Activated CD8-positive, alpha-beta memory T cell treated with anti-CD3 and anti-CD28 coated beads, Interleukin-2, amount 10 ng/mL, durations not matched to agents 7 days and 5 days (primary cell): ENCODE measurements at regions not wholly inside any gene's neighbourhood (a gene's known extent, or its start where the extent isn't known, plus 50 kb on each side); places are given as distances from the start of the nearest gene placed in this dataset.

Experiments used
- ATAC-seq: fragments of 150-1000 bp; cut with Tn5 transposase; one replicate; pipeline ENCODE4 v1.10.0; 2021; ENCODE audit warnings: moderate library complexity
- CTCF ChIA-PET: fragments of 350-600 bp; sonication (Branson Sonifier 250); formaldehyde crosslinking; loops from one replicate; lab custom pipeline; 2021; ENCODE audit warnings: antibody characterized with exemption; lab: Charles Lee
- DNase-seq: peaks from one replicate; pipeline ENCODE4 v3.0.0-alpha.2; 2020
- H3K27ac Mint-ChIP-seq: one replicate; pipeline ENCODE4 v1.8.0; 2021; ENCODE audit warnings: mild to moderate bottlenecking, mixed read lengths
- H3K27me3 Mint-ChIP-seq: one replicate; pipeline ENCODE4 v1.8.0; 2021; ENCODE audit warnings: mixed read lengths
- H3K36me3 Mint-ChIP-seq: one replicate; pipeline ENCODE4 v1.8.0; 2021; ENCODE audit warnings: mild to moderate bottlenecking, mixed read lengths
- H3K4me1 Mint-ChIP-seq: one replicate; pipeline ENCODE4 v1.8.0; 2021; ENCODE audit warnings: mixed read lengths
- H3K4me3 Mint-ChIP-seq: one replicate; pipeline ENCODE4 v1.8.0; 2021; ENCODE audit warnings: mild to moderate bottlenecking, moderate library complexity, mixed read lengths
- H3K9me3 Mint-ChIP-seq: one replicate; pipeline ENCODE4 v1.8.0; 2022; ENCODE audit warnings: low read depth, mixed read lengths

DNA sequence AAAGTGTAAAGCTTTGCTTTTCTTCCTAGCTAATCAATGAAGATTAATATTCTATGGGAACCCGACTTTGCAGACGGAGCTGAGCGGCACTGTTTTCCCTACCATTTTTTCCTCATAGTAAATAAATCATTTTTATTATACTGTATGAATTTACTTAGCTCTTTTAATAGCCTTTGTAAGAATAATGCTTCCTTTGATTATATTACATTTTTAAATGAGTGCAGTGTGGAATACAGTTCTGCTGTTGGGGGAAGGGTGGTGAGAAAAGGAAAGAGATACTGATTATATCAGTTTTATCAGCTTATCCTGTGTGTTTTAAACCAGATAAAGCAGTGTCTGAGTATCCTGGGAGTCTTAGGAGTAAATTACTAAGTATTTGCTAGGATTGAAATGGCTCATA, 221.4 kb upstream of the RBFOX1 start:
- DNase-seq (no peak), ATAC-seq (no peak)
- H3K4me3 Mint-ChIP-seq, result no peak overlapping the region
- CTCF ChIA-PET, result no interaction called here
- H3K9me3 Mint-ChIP-seq, result peaks cover 20% of the 10 kb centered on the region
- no peaks in the 10 kb centered on the region for H3K4me1 Mint-ChIP-seq
- H3K27me3 Mint-ChIP-seq, result no peaks in the 10 kb centered on the region
- no peak overlapping the region for H3K27ac Mint-ChIP-seq
- H3K36me3 Mint-ChIP-seq, result no peaks in the 10 kb centered on the region

DNA sequence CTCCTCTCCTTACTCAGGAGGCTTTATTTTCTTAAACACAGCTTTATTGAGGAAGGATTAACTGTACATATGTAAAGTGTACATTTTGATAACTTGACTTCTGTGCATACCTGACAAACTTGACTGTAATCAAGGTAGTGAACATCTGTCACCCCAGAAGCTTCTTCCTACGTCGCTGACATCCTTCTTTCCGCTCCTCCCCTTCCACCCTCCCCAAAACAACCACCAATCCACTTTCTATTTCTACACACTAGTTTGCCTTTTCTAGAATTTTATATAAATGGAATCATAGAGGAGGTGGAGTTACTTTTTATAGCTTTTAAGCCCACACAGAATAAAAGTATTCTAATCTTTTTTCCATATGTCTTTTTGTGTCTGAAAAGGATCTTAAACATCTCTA, 225.2 kb upstream of the RBFOX1 start:
- no peaks in the 10 kb centered on the region for H3K4me1 Mint-ChIP-seq
- no peak for DNase-seq

DNA sequence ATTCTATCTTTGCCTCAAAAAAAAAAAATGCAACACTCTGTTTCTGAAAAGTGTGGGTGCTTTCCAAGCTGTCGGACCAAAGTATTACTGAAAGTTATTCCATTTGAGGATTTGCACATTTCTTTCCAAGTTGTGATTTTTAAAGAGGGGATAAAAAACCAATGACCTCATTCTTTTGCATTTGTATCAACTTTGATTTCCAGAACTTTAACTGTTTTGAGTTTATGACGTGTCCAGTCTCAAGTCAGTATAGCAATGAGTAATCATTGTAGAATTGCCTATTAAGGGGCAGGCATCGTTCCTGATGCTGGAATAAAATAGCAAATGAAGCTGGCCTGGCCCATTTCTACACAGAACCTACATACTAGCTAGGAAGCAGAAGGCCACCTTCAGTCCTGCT, 229.6 kb upstream of the RBFOX1 start:
- ATAC-seq (no peak), DNase-seq (no peak)
- Mint-ChIP-seq H3K4me3 (no peak overlapping the region), H3K27ac (no peak overlapping the region), H3K27me3 (no peaks in the 10 kb centered on the region), H3K4me1 (no peaks in the 10 kb centered on the region), H3K9me3 (peaks cover 13% of the 10 kb centered on the region), H3K36me3 (no peaks in the 10 kb centered on the region)
- CTCF ChIA-PET, result no interaction called here

More for the DNA sequence above, 225.2 kb upstream of the RBFOX1 start:
- Mint-ChIP-seq H3K9me3 (peaks cover 14% of the 10 kb centered on the region), H3K27me3 (no peaks in the 10 kb centered on the region), H3K36me3 (no peaks in the 10 kb centered on the region), H3K27ac (no peak overlapping the region), H3K4me3 (no peak overlapping the region)
- no peak for ATAC-seq
- CTCF ChIA-PET, result no interaction called here

DNA sequence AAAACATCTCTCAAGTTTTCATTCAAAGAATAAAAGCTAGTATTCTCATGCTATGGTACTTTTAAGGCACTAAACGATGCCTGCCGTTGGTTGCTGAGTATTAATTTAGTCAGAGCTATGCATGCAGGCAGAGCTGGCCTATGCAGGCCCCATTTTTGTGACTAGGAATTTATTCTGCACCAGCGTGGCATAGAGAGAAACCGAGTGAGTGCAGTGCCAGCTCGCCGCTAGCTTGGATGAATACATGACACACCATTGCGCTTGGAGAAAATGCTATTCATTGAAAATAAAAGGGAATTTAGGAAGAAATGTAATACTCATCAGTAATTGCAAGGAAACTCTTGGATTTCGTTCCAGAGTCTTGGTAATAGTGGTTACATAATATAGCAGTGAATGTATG, 231.6 kb upstream of the RBFOX1 start:
- no peaks in the 10 kb centered on the region for H3K36me3 Mint-ChIP-seq
- H3K4me3 Mint-ChIP-seq, result no peak overlapping the region
- DNase-seq (no peak), ATAC-seq (no peak)
- H3K27ac Mint-ChIP-seq, result no peak overlapping the region
- H3K4me1 Mint-ChIP-seq, result no peaks in the 10 kb centered on the region
- CTCF ChIA-PET, result no interaction called here
- no peaks in the 10 kb centered on the region for H3K27me3 Mint-ChIP-seq
- peaks cover 12% of the 10 kb centered on the region for H3K9me3 Mint-ChIP-seq

DNA sequence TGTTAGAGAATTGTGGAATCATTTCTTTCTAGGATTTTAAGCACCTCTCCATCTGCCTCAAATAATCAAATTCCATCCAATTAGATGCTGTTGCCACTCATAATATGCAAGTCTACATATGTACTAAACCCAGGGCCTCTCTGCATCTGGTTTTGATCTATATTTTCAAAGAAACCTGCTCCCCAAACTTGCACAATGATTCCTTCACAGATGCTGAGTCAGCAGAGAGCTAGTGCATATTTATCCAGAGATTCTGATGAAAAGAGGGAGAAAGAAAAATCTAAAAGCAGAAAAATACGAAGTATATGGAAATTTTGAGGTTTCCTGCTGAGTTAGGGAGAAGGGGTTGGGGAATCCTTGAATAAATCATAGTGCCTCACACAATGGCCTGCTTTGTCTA, 235.1 kb upstream of the RBFOX1 start:
- CTCF ChIA-PET, result no interaction called here
- Mint-ChIP-seq H3K4me3 (no peak overlapping the region), H3K9me3 (peaks cover 18% of the 10 kb centered on the region), H3K27ac (no peak overlapping the region), H3K27me3 (no peaks in the 10 kb centered on the region), H3K4me1 (no peaks in the 10 kb centered on the region), H3K36me3 (no peaks in the 10 kb centered on the region)
- DNase-seq (no peak), ATAC-seq (no peak)

DNA sequence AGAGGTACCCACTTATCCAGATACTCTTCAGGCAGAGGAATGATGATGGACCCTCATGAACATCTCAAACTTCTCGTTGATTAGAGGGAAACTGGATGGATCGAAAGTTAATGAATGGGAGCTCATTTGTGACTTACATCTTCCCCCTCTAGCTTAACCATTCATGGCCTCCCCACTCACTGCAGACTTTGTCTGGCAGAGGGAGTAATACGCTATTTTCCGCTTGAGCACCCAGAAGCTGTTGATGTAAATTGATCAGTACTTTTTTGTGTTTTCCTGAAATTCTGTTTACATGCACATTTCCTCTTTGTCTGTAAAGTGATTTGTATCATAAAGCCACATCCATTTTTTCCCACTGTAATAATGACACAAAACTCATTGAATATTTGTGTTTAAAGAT, 239.1 kb upstream of the RBFOX1 start:
- ATAC-seq (no peak), DNase-seq (no peak)
- Mint-ChIP-seq H3K36me3 (no peaks in the 10 kb centered on the region), H3K4me3 (no peak overlapping the region), H3K4me1 (no peaks in the 10 kb centered on the region), H3K9me3 (peaks cover 13% of the 10 kb centered on the region), H3K27ac (no peak overlapping the region), H3K27me3 (no peaks in the 10 kb centered on the region)
- CTCF ChIA-PET, result no interaction called here

DNA sequence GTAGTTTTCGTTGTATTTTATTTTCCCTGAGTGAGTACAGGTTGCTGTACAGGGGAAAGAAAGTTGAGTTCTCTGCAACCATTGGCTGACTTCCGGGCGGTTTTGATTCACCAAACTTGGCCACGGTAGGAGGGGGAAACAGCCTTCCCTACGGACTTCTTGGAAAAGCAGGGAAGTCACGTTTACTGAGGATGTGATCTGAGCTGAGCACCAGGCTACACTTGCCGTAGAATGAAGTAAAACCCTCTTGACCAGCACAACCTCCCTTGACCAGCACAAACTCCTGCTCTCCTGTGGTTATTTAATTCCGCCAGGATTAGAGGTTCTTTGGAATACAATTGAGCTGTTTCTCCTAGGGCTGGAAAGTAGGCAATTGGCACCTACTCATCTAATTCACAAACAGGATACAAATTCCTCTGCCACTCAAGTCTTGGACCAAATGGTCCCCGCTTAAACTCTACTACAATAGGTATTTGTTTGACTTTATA, 242.0 kb upstream of the RBFOX1 start:
- CTCF ChIA-PET, result no interaction called here
- peaks cover 9% of the 10 kb centered on the region for H3K9me3 Mint-ChIP-seq
- no peak for ATAC-seq

DNA sequence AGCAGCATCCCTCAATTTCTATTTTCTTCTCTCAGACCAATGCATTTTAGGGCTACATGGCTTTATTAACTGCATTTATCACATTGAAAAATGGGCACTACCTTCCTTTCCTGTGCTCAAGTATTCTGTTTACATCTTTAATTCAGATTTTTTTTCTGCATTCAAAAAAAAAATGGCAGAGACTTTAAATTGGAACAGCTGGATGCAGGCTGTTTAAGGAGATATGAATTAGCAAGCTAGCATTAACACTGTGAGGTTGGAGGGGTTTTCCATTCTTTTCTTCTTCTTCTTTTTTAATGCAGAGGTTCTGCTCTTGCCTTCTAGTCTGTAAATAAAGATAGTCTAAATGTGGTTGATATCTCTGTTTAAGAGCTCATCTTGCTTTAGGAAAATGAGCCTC, 242.9 kb upstream of the RBFOX1 start:
- H3K9me3 Mint-ChIP-seq, result peaks cover 10% of the 10 kb centered on the region
- CTCF ChIA-PET, result no interaction called here
- H3K4me3 Mint-ChIP-seq, result no peak overlapping the region
- H3K36me3 Mint-ChIP-seq, result no peaks in the 10 kb centered on the region
- no peak overlapping the region for H3K27ac Mint-ChIP-seq
- no peak for ATAC-seq
- H3K4me1 Mint-ChIP-seq, result no peaks in the 10 kb centered on the region
- H3K27me3 Mint-ChIP-seq, result no peaks in the 10 kb centered on the region
- DNase-seq, result no peak

More for the DNA sequence above, 242.0 kb upstream of the RBFOX1 start:
- no peak overlapping the region for H3K4me3 Mint-ChIP-seq
- DNase-seq, result no peak
- no peaks in the 10 kb centered on the region for H3K4me1 Mint-ChIP-seq
- H3K27ac Mint-ChIP-seq, result no peak overlapping the region
- H3K27me3 Mint-ChIP-seq, result no peaks in the 10 kb centered on the region
- H3K36me3 Mint-ChIP-seq, result no peaks in the 10 kb centered on the region

DNA sequence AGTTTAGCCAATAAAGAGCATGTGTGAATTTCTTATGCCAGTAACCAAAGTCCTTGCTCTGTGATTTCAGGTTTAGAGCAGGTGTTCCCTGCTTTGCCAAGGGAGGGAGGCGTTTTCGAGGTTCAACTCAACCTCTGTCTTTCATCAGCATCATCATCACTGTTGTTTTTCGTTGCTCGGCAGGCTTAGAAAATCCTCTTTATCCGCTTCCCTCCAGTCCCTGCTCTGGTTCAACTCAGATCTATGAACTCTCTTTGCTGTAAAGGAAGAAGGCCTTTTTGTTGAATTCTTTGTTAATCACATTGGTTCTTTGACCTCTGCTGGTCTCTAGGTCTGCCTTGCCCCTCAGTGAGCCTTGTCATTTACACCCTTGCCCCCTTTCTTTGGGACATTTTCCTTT, 243.9 kb upstream of the RBFOX1 start:
- DNase-seq, result no peak
- no peaks in the 10 kb centered on the region for H3K36me3 Mint-ChIP-seq
- no peaks in the 10 kb centered on the region for H3K27me3 Mint-ChIP-seq
- no peak overlapping the region for H3K4me3 Mint-ChIP-seq
- peaks cover 6% of the 10 kb centered on the region for H3K9me3 Mint-ChIP-seq
- H3K4me1 Mint-ChIP-seq, result no peaks in the 10 kb centered on the region
- CTCF ChIA-PET, result no interaction called here
- no peak overlapping the region for H3K27ac Mint-ChIP-seq
- no peak for ATAC-seq

DNA sequence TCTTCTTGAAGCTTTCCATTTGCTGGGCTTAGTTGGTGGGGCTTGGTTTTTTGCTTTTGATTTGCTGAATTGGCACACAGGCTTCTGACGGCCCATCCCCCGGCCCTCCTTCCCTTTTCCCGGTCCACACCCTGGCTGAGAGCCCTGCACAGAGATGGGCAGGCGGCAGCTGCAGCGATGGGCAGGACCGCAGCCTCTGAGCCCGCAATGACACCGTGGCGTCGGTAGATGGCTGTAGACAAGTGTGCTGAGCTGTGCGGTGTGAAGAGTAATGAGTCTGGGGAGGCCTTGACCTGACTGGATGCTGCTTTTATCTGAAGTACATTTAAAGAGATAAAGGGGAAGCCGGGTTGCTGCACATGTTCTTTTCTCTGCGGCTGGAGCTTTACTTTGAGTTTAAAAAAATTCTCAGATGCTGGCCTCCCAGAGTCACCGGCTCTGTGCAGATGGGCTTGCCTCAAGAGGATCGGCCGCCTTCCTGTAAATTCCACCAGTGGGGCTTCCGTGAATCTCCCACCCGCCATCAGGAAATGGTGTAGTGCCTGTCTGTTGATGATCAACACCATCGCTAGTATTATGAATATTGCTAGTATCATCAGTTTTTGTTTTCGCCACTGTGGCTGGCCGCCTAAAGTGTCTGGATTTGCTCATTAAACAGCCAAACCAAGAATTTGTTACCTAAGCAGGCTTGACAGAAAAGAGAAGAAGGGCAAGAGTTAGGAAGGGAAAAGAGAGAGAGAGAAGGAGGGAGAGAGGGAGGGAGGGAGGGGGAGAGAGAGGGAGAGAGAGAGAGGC, 245.6 kb upstream of the RBFOX1 start:
- Mint-ChIP-seq H3K36me3 (no peaks in the 10 kb centered on the region), H3K4me1 (no peaks in the 10 kb centered on the region), H3K27me3 (no peaks in the 10 kb centered on the region), H3K4me3 (no peak overlapping the region), H3K27ac (no peak overlapping the region), H3K9me3 (peaks cover 3% of the 10 kb centered on the region)
- ATAC-seq (no peak), DNase-seq (no peak)
- CTCF ChIA-PET, result no interaction called here

DNA sequence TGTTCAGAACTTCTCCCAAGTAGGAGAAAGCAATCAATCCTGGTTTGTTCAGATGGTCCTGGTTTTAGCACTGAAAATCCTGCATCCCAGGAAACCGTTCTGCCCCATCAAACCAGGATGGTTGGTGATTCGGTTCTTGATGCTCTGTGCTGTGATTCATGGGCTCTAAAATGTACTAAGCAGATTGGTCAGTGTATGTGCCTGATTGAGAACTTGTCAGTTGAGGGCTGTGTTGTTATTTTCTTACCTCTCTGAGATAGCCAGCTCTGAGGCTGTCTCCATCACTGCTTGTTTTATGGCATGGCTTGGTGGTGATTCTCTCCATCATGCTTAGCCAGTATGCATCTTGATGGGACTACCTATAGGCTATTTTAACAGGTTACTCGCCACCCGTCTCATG, 246.9 kb upstream of the RBFOX1 start:
- Mint-ChIP-seq H3K4me3 (no peak overlapping the region), H3K36me3 (no peaks in the 10 kb centered on the region), H3K27me3 (no peaks in the 10 kb centered on the region), H3K27ac (no peak overlapping the region), H3K4me1 (no peaks in the 10 kb centered on the region), H3K9me3 (peaks cover 4% of the 10 kb centered on the region)
- ATAC-seq (no peak), DNase-seq (no peak)
- CTCF ChIA-PET, result no interaction called here

DNA sequence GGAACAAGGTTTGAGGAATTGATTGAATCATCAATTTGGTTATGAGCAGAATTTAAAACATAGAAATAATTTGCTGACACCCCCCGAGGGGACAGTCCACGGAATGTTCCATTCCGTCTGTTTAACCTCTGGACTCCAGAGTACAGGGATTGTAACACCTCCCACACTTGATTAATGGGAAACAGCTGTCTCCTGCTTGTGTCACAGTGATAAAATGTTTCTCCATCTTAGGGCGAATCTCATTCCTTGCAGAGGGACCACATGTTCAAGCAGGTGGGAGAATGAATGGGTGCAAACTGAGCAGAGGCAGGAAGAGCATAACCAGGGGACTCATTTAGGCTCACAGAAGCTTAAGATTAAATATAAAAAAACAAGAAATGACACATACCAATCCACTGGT, 249.5 kb upstream of the RBFOX1 start:
- H3K9me3 Mint-ChIP-seq, result peaks cover 7% of the 10 kb centered on the region
- no peaks in the 10 kb centered on the region for H3K27me3 Mint-ChIP-seq
- no peak overlapping the region for H3K27ac Mint-ChIP-seq
- no peaks in the 10 kb centered on the region for H3K36me3 Mint-ChIP-seq
- DNase-seq (no peak), ATAC-seq (no peak)
- CTCF ChIA-PET, result no interaction called here
- H3K4me1 Mint-ChIP-seq, result no peaks in the 10 kb centered on the region
- no peak overlapping the region for H3K4me3 Mint-ChIP-seq

DNA sequence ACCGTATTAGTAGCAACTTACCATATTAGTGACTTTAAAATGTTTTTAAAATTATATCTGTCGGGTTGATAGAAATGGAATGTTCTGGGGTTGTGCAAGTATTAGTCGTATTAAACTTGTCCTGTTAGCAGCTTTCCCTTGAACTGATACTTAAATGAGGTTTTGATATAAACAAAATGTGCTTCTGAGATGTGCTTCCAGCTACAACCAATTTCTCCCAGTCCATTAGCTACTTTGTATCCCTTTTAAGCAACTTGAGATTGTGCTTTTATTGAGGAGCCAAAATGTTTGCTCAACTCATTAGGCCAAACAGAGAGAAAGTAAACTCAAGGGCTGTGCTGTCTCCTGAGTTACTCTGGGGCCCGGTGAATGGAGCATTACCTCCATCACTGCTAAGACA, 255.0 kb upstream of the RBFOX1 start:
- no peak for DNase-seq
- no peaks in the 10 kb centered on the region for H3K4me1 Mint-ChIP-seq
- H3K9me3 Mint-ChIP-seq, result peaks cover 19% of the 10 kb centered on the region
- H3K4me3 Mint-ChIP-seq, result no peak overlapping the region
- no peaks in the 10 kb centered on the region for H3K36me3 Mint-ChIP-seq
- CTCF ChIA-PET, result no interaction called here
- H3K27ac Mint-ChIP-seq, result no peak overlapping the region
- H3K27me3 Mint-ChIP-seq, result no peaks in the 10 kb centered on the region
- no peak for ATAC-seq

DNA sequence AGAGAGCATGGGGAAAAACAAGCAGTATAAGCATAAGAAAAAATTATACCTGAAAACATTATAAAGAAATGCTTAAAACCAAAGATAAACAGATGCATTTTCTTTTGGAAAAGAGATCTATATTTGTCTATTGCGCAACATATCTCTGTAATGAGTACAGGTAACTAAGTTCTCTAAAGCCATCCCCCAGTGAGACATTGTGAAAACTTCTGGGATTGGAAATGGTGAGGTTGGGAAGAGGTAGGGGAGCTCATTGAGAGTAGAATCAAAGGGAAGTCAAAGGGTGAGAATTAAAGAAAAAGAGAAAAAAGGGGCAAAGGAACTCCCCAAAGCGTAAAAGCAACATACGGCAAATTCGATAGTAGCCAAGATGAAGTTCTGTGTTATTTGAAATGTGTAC, 257.9 kb upstream of the RBFOX1 start:
- no peaks in the 10 kb centered on the region for H3K36me3 Mint-ChIP-seq
- DNase-seq (no peak), ATAC-seq (no peak)
- no peak overlapping the region for H3K27ac Mint-ChIP-seq
- peaks cover 19% of the 10 kb centered on the region for H3K9me3 Mint-ChIP-seq
- no peak overlapping the region for H3K4me3 Mint-ChIP-seq
- CTCF ChIA-PET, result no interaction called here
- H3K4me1 Mint-ChIP-seq, result no peaks in the 10 kb centered on the region
- no peaks in the 10 kb centered on the region for H3K27me3 Mint-ChIP-seq
